ENCODE measurements at regions not wholly inside any gene's neighbourhood (a gene's known extent, or its start where the extent isn't known, plus 50 kb on each side); places are given as distances from the start of the nearest gene placed in this dataset.

- TF ChIP-seq CTCF (conservative IDR thresholded peaks at IDR 0.05) (no peak), EZH2 (IDR thresholded peaks at IDR 0.05; ENCODE audit: low read depth) (no peak)
Measured at GRCh38 chr4:128501239-128501638, 213.6 kb upstream of the PGRMC2 start.
